Esophagus (tissue), 2 donors: ENCODE measurements at regions not wholly inside any gene's neighbourhood (a gene's known extent, or its start where the extent isn't known, plus 50 kb on each side); places are given as distances from the start of the nearest gene placed in this dataset.

ENCODE experiments used
- H3K27ac ChIP-seq, 2 donors: one replicate each; pipeline ENCODE4 v1.5.1; 2013; ENCODE audit warnings: low read depth in 2 of 2, mild to moderate bottlenecking in 2 of 2, inconsistent platforms in 1 of 2, low read length in 1 of 2, moderate library complexity in 1 of 2
- H3K27me3 ChIP-seq, 2 donors: one replicate each; pipeline ENCODE4 v1.6.1; 2013; ENCODE audit warnings: low read length in 2 of 2, control low read depth in 1 of 2, mild to moderate bottlenecking in 1 of 2; ENCODE audit not compliant: insufficient read depth in 2 of 2, control insufficient read depth in 1 of 2
- H3K36me3 ChIP-seq, 2 donors: one replicate each; pipeline ENCODE4 v1.6.1; 2013; ENCODE audit warnings: low read length in 1 of 2; ENCODE audit not compliant: control insufficient read depth in 2 of 2, insufficient read depth in 2 of 2
- H3K4me1 ChIP-seq, 2 donors: one replicate each; pipeline ENCODE4 v1.6.1; 2013; ENCODE audit warnings: low read length in 1 of 2; ENCODE audit not compliant: control insufficient read depth in 2 of 2, insufficient read depth in 2 of 2
- H3K4me3 ChIP-seq, 2 donors: one replicate each; pipeline ENCODE4 v1.5.1; 2013; ENCODE audit warnings: low read length in 2 of 2, mild to moderate bottlenecking in 2 of 2, low read depth in 1 of 2, moderate library complexity in 1 of 2
- H3K9me3 ChIP-seq, 2 donors: one replicate each; pipeline ENCODE4 v1.6.1; 2013; ENCODE audit warnings: mild to moderate bottlenecking in 2 of 2, low read depth in 1 of 2, low read length in 1 of 2, moderate library complexity in 1 of 2; ENCODE audit not compliant: control insufficient read depth in 2 of 2, insufficient read depth in 1 of 2
- WGBS, 2 donors: extraction: QIAGEN DNeasy Blood & Tissue Kit; methylation state at CpG; one replicate each; pipeline ENCODE4 v1.1.7; 2013; 5-methylcytosine and 5-hydroxymethylcytosine counted together
- donor health status: healthy with polysubstance abuse.
- donor health status: Bipolar disorder and iron deficiency.

DNA sequence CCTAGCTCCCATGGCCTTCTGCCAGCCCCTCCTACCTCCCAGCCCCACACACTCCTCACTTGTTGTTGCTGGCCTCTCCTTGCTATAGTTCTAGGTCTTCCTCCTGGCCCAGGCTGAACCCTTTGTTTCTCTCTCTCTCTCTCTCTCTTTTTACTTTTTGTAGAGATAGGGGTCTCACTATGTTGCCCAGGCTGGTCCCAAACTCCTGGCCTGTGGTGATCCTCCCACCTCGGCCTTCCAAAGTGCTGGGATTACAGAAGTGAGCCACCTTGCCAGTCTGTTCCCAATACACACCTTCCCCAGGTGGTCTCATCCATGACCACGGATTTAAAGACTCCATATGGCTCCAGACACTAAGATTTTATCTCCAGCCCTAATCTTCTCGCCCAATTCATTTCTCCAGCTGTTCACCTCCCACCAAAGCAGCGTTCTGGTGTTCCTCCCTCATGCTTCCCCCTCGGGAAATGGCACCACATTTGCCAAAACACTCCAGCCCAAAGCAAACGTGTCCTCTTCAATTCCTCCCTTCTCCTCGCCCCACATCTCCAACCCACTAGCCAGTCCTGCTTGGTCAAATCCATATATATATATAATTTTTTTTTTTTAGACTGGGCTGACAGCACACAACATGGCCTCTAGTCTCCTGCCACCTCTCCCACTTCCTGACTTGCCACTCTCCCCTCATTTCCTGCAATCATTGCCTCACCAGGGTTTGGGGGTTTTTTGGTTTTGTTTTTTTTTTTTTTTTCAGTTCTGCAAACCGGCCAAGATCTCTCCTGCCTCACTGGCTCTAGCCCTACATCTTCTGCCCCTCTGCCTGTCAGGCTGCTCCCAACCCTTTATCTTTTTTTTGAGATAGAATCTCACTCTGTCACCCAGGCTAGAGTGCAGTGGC, 104.4 kb downstream of the NCR2 start:
- no peak overlapping the region for H3K27ac ChIP-seq
- WGBS, 2 donors, result 75 to 79% methylated on average over 8 of the region's 8 CpGs
- H3K27me3 ChIP-seq, result no peaks in the 10 kb centered on the region
- H3K4me1 ChIP-seq, result peaks cover 0 to 2% of the 10 kb centered on the region in 2 donors
- H3K4me3 ChIP-seq, result no peak overlapping the region
- H3K9me3 ChIP-seq, result no peaks in the 10 kb centered on the region
- H3K36me3 ChIP-seq, result no peaks in the 10 kb centered on the region

DNA sequence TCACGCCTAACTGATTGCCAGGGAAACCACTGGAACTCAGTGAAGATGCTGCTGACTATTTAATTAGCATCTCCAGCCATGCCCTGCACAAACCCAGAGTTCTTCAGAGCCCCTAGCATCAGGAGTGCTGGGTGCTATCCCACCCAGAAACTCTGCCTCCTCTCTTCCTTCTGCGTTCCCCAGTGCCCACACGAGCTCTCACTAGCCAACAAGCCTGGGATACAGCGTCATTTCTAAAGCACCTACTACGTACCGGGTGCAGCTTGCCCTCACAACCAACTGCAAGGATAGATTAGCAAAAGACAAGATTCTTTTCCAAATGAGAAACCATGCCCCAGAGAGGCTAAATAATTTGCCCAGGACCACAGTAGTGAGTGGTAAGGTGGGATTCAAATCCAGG, 105.2 kb upstream of the FOXP4 start:
- no peaks in the 10 kb centered on the region for H3K27me3 ChIP-seq
- 91 to 92% methylated on average over 6 of the region's 6 CpGs for WGBS, 2 donors
- peaks cover 0 to 2% of the 10 kb centered on the region in 2 donors for H3K4me1 ChIP-seq
- no peaks in the 10 kb centered on the region for H3K36me3 ChIP-seq
- H3K9me3 ChIP-seq, result no peaks in the 10 kb centered on the region
- H3K4me3 ChIP-seq, result no peak overlapping the region
- no peak overlapping the region for H3K27ac ChIP-seq

- Histone ChIP-seq H3K4me1 (peaks cover 0 to 2% of the 10 kb centered on the region in 2 donors), H3K9me3 (no peaks in the 10 kb centered on the region), H3K4me3 (no peak overlapping the region), H3K27ac (no peak overlapping the region), H3K36me3 (no peaks in the 10 kb centered on the region), H3K27me3 (no peaks in the 10 kb centered on the region)
- 91 to 100% methylated on average over 7 to 9 of the region's 9 CpGs for WGBS, 2 donors
These were observed 104.4 kb upstream of the FOXP4 start for GRCh38 chr6:41441598-41442351.

DNA sequence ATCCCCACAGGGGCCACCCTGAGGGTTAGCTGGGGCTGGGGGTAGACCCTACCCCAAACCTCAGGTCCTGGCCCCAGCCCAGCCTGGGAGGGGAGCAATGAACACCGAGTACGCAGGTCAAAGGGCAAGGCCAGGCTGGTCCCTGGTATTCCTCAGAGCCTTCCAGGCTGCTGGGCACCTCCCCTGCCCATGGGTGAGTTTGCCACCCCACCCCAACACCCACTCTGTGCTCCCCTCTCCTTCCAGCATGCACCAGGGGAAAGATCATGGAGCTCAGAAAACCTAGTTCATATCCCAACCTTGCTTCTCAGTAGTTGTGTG, 103.9 kb upstream of the FOXP4 start:
- no peak overlapping the region for H3K27ac ChIP-seq
- no peaks in the 10 kb centered on the region for H3K27me3 ChIP-seq
- no peaks in the 10 kb centered on the region for H3K36me3 ChIP-seq
- H3K4me3 ChIP-seq, result no peak overlapping the region
- 70 to 78% methylated on average over 2 of the region's 2 CpGs for WGBS, 2 donors
- peaks cover 0 to 2% of the 10 kb centered on the region in 2 donors for H3K4me1 ChIP-seq
- H3K9me3 ChIP-seq, result no peaks in the 10 kb centered on the region

GRCh38 chr6:41442800-41443501, 103.2 kb upstream of the FOXP4 start:
- Histone ChIP-seq H3K4me1 (peaks cover 0 to 2% of the 10 kb centered on the region in 2 donors), H3K27ac (no peak overlapping the region), H3K27me3 (no peaks in the 10 kb centered on the region), H3K4me3 (no peak overlapping the region), H3K36me3 (no peaks in the 10 kb centered on the region), H3K9me3 (no peaks in the 10 kb centered on the region)
- 10 to 14% methylated on average over 41 to 42 of the region's 42 CpGs for WGBS, 2 donors

DNA sequence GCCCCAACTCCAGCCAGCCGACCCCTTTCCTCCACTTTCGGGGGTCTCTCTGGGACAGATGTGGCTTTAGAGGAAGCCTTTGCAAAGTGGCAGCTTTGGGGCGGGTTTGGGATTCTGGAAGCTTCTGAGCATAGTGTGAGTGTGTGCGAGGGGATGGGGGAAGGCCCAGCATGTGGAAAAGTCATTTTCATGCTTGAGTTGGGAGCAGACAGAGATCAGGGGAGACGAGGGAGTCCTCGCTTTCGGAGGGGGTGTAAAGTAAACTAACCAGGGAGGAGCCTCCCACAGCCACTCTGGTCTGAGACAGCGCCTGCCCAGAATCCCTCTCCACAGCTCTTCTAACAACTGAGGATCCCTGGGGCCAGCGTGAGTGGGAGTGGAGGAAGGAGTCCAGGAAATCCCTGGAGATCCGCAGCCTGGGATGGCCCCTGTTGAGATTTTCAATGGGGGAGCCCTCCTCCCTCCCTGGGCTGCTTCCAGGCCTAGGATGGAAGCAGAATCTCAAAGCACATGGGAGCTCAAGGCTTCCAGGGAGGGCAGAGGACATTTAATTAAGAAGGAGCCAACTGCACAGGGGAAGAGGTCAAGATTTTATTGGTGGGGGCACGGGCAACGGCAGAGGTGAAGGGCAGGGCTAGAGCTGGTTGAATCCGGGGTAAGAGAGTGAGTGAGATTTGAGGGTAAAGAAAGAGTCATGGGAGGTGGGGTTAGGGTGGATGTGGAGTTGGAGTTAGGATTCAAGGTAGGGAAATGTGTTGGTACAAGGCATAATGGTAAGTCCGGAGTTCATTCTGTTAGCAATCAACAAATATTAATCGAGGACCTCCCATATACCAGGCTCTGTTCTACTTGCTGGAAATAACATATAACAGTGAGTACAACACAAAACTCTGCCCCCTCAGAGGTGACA, 102.3 kb upstream of the FOXP4 start:
- Histone ChIP-seq H3K27me3 (no peaks in the 10 kb centered on the region), H3K36me3 (no peaks in the 10 kb centered on the region), H3K4me3 (no peak overlapping the region), H3K27ac (peak overlapping the region in 1 of 2 donors; percentile 7), H3K9me3 (no peaks in the 10 kb centered on the region), H3K4me1 (peaks cover 0 to 2% of the 10 kb centered on the region in 2 donors)
- WGBS, 2 donors, result 57 to 62% methylated on average over 15 of the region's 15 CpGs

DNA sequence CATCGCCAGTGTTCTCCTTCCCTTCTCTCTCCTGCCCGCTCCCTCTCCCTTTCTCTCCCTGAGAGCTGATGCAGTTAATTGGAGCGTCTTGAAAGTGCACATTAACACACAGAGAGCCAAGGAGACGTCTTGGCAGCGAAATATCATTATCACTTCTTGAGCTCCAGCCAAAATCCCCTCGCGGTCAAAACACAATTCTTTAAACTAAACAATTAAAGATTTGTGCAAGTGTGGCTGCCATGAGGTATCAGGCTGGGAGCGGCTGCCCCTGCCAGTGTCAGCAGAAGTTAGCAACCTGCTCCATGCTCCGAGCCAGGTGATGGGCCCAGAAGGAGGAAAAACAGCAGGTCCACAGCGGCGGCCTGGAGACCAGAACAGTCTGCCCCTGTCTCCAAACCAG, 100.9 kb upstream of the FOXP4 start:
- Histone ChIP-seq H3K27ac (no peak overlapping the region), H3K9me3 (no peaks in the 10 kb centered on the region), H3K36me3 (no peaks in the 10 kb centered on the region), H3K4me3 (no peak overlapping the region), H3K27me3 (no peaks in the 10 kb centered on the region), H3K4me1 (peaks cover 0 to 2% of the 10 kb centered on the region in 2 donors)
- WGBS, 2 donors, result 55 to 62% methylated on average over 11 of the region's 11 CpGs

- Histone ChIP-seq H3K4me1 (peaks cover 0 to 2% of the 10 kb centered on the region in 2 donors), H3K36me3 (no peaks in the 10 kb centered on the region), H3K27me3 (no peaks in the 10 kb centered on the region), H3K4me3 (no peak overlapping the region), H3K27ac (no peak overlapping the region), H3K9me3 (no peaks in the 10 kb centered on the region)
- 84% methylated on average over 4 of the region's 4 CpGs for WGBS, 2 donors
These were observed 100.0 kb upstream of the FOXP4 start for GRCh38 chr6:41446132-41446531.
